Endothelial cell of umbilical vein (primary cell): ENCODE measurements at regions not wholly inside any gene's neighbourhood (a gene's known extent, or its start where the extent isn't known, plus 50 kb on each side); places are given as distances from the start of the nearest gene placed in this dataset.

Experiments
- BruUV-seq: library from RNA; stranded (reverse); fragments of 400-500 nt; replicated peaks from 2 replicates; lab custom pipeline; 2021; lab: Mats Ljungman, UMichigan
- CTCF ChIA-PET: fragments of 300-600, 350-600 bp; sonication (Branson Sonifier 250); formaldehyde crosslinking; loops from one replicate; lab custom pipeline; 2021; ENCODE audit warnings: antibody characterized with exemption, inconsistent platforms; lab: Charles Lee
- POLR2A ChIA-PET: fragments of 300-600, 350-600 bp; sonication (Branson Sonifier 250); formaldehyde crosslinking; loops from one replicate; lab custom pipeline; 2021; ENCODE audit warnings: antibody characterized with exemption, inconsistent platforms; lab: Charles Lee
- DNase-seq: peaks from one replicate; pipeline ENCODE4 v3.0.0-alpha.2; 2011; ENCODE audit warnings: low read depth, low spot score
- FAIRE-seq: peaks from 2 replicates; lab custom pipeline; 2011; peaks lifted over from hg19 to GRCh38; lab: Jason Lieb, UNC
- H2AFZ ChIP-seq: 2 replicates; pipeline ENCODE4 v1.6.0; 2012; ENCODE audit warnings: low read depth, low read length, control low read depth, inconsistent platforms
- H3K27ac ChIP-seq: 2 replicates; pipeline ENCODE4 v1.5.1; 2011; ENCODE audit warnings: low read depth, mild to moderate bottlenecking, control low read depth, low read length, moderate library complexity; ENCODE audit not compliant: insufficient read depth
- H3K27me3 ChIP-seq, 2 experiments: 2 replicates each; pipeline versions ENCODE4 v1.6.0 to v1.6.1; 2011; ENCODE audit warnings: low read length in 2 of 2, mixed read lengths in 1 of 2; ENCODE audit not compliant: control insufficient read depth in 2 of 2, insufficient read depth in 2 of 2
- H3K36me3 ChIP-seq, 2 experiments: 2 replicates in 1 of 2; 3 replicates in 1 of 2; pipeline ENCODE4 v1.5.1; 2011; ENCODE audit warnings: low read length in 2 of 2, mild to moderate bottlenecking in 1 of 2, moderate library complexity in 1 of 2; ENCODE audit not compliant: control insufficient read depth in 2 of 2, insufficient read depth in 2 of 2; ENCODE audit errors: extremely low read depth in 1 of 2
- H3K4me1 ChIP-seq: 3 replicates; pipeline ENCODE4 v1.5.1; 2011; ENCODE audit warnings: mild to moderate bottlenecking, low read length; ENCODE audit not compliant: control insufficient read depth, insufficient read depth; ENCODE audit errors: extremely low read depth
- H3K4me2 ChIP-seq: 2 replicates; pipeline ENCODE4 v1.6.1; 2011; ENCODE audit warnings: low read length, control low read depth, mixed read lengths; ENCODE audit not compliant: insufficient read depth
- H3K4me3 ChIP-seq, 3 experiments: fragments of 200-600 bp in 1 of 3; sonication (generic), shearing (Covaris generic) in 1 of 3; replicated peaks in 1 of 3; 2 replicates each; pipeline ENCODE4 v1.5.1; 2011 to 2016; ENCODE audit warnings: control low read depth in 3 of 3, low read length in 3 of 3, mild to moderate bottlenecking in 2 of 3, inconsistent platforms in 1 of 3, low read depth in 1 of 3, moderate library complexity in 1 of 3; ENCODE audit not compliant: insufficient read depth in 1 of 3
- H3K79me2 ChIP-seq: 2 replicates; pipeline ENCODE4 v1.6.0; 2012; ENCODE audit warnings: low read length, inconsistent platforms; ENCODE audit not compliant: control insufficient read depth, insufficient read depth
- H3K9ac ChIP-seq: replicated peaks from 2 replicates; pipeline ENCODE3; 2011; ENCODE audit warnings: low read length, control low read depth; ENCODE audit not compliant: insufficient read depth; ENCODE audit errors: extremely low read depth
- H3K9me1 ChIP-seq: replicated peaks from 3 replicates; pipeline ENCODE4 v1.6.0; 2011; ENCODE audit warnings: mild to moderate bottlenecking, low read length; ENCODE audit not compliant: control insufficient read depth, insufficient read depth; ENCODE audit errors: extremely low read depth
- H3K9me3 ChIP-seq: replicated peaks from 2 replicates; pipeline ENCODE4 v1.5.1; 2012; ENCODE audit warnings: low read length, inconsistent platforms; ENCODE audit not compliant: control insufficient read depth, insufficient read depth
- H4K20me1 ChIP-seq: replicated peaks from 2 replicates; pipeline ENCODE3; 2011; ENCODE audit warnings: mild to moderate bottlenecking, low read length; ENCODE audit not compliant: control insufficient read depth, insufficient read depth; ENCODE audit errors: extremely low read depth
- CTCF ChIP-seq, 2 donors: IDR thresholded peaks; 1 replicate in 1 of 2; 2 replicates in 1 of 2; pipeline ENCODE4 v1.5.1; 2011; ENCODE audit warnings: low read length in 2 of 2, mild to moderate bottlenecking in 2 of 2, moderate library complexity in 2 of 2, control low read depth in 1 of 2, inconsistent platforms in 1 of 2, low read depth in 1 of 2; ENCODE audit not compliant: insufficient read depth in 1 of 2; ENCODE audit errors: extremely low read depth in 1 of 2
- EZH2 ChIP-seq: IDR thresholded peaks from 2 replicates; pipeline ENCODE4 v1.6.1; 2012; ENCODE audit warnings: borderline replicate concordance, low read depth, mild to moderate bottlenecking, moderate library complexity, low read length, inconsistent platforms; ENCODE audit not compliant: severe bottlenecking
- GATA2 ChIP-seq: IDR thresholded peaks from 2 replicates; pipeline ENCODE4 v1.7.0; 2011; ENCODE audit warnings: low read depth, mild to moderate bottlenecking, moderate library complexity, mixed read lengths, low read length; ENCODE audit not compliant: insufficient read length, insufficient read depth
- JUN ChIP-seq: IDR thresholded peaks from 2 replicates; pipeline ENCODE4 v1.6.1; 2011; ENCODE audit warnings: borderline replicate concordance, low read depth; ENCODE audit not compliant: insufficient read length, insufficient read depth
- MAX ChIP-seq: IDR thresholded peaks from 2 replicates; pipeline ENCODE4 v1.6.1; 2011; ENCODE audit not compliant: insufficient read depth, insufficient read length
- MYC ChIP-seq: IDR thresholded peaks from one replicate; pipeline ENCODE4 v1.6.1; 2011; ENCODE audit warnings: mild to moderate bottlenecking, low read depth, low read length
- POLR2A ChIP-seq: IDR thresholded peaks from 2 replicates; pipeline ENCODE4 v1.6.1; 2012; ENCODE audit warnings: low read depth, mild to moderate bottlenecking, control low read depth, low read length
- POLR2AphosphoS5 ChIP-seq: IDR thresholded peaks from 2 replicates; pipeline ENCODE4 v1.6.1; 2012; ENCODE audit warnings: low read depth, mild to moderate bottlenecking, control low read depth, low read length, moderate library complexity; ENCODE audit not compliant: insufficient read depth
- dilution Hi-C: fragments of 300-500 bp; cut with MboI; formaldehyde crosslinking; loops from one replicate; pipeline ENCODE4 v1.15.0; 2019; ENCODE audit warnings: low sequenced_read_pairs; ENCODE audit not compliant: extremely low pct_ligation_motif_present
- intact Hi-C: fragments of 100-400 bp; cut with micrococcal nuclease; formaldehyde crosslinking; loops from one replicate; pipeline ENCODE4 v1.10.0; 2022

- Histone ChIP-seq H3K9me1 (no peaks in the 10 kb centered on the region), H2AFZ (no peak overlapping the region), H3K9ac (no peak overlapping the region), H3K27me3 (peaks cover 2 to 8% of the 10 kb centered on the region in 2 experiments), H3K36me3 (no peaks in the 10 kb centered on the region), H3K4me1 (no peaks in the 10 kb centered on the region), H3K9me3 (no peaks in the 10 kb centered on the region), H3K79me2 (no peaks in the 10 kb centered on the region), H3K27ac (no peak overlapping the region), H4K20me1 (no peaks in the 10 kb centered on the region), H3K4me2 (no peak overlapping the region), H3K4me3 (no peak overlapping the region)
- POLR2A ChIA-PET: no interaction called here
- CTCF ChIA-PET: no interaction called here
- DNase-seq (no peak), FAIRE-seq (no peak)
- no TSS peak for BruUV-seq
- intact Hi-C loops: no loop called here
- dilution Hi-C loops: no loop called here
- no peak for TF ChIP-seq EZH2
- no peak for TF ChIP-seq MAX
- no peak for TF ChIP-seq POLR2AphosphoS5
Observed at GRCh38 chr22:27651486-27651885, 150.1 kb downstream of the MN1 start.

- no TSS peak for BruUV-seq
- CTCF ChIA-PET: no interaction called here
- Histone ChIP-seq H3K9me3 (no peaks in the 10 kb centered on the region), H3K79me2 (no peaks in the 10 kb centered on the region), H3K27ac (no peak overlapping the region), H3K4me1 (no peaks in the 10 kb centered on the region), H3K27me3 (peaks cover 5 to 7% of the 10 kb centered on the region in 2 experiments), H3K9ac (no peak overlapping the region), H2AFZ (no peak overlapping the region), H3K36me3 (no peaks in the 10 kb centered on the region), H3K4me3 (no peak overlapping the region), H4K20me1 (no peaks in the 10 kb centered on the region), H3K4me2 (no peak overlapping the region), H3K9me1 (no peaks in the 10 kb centered on the region)
- DNase-seq (no peak), FAIRE-seq (no peak)
- dilution Hi-C loops (no loop called here), intact Hi-C loops (no loop called here)
- POLR2A ChIA-PET: no interaction called here
- TF ChIP-seq MAX (no peak), POLR2A (no peak), GATA2 (no peak), JUN (no peak), CTCF (IDR thresholded peaks at IDR 0.05; ENCODE audit: extremely low read depth in 1 of 2, insufficient read depth in 1 of 2, low read depth in 1 of 2, low read length in 2 of 2) (no peak), MYC (no peak), EZH2 (no peak)
Observed at GRCh38 chr22:27654546-27655445, 146.8 kb downstream of the MN1 start.
